H1 (cell line): ENCODE measurements at regions not wholly inside any gene's neighbourhood (a gene's known extent, or its start where the extent isn't known, plus 50 kb on each side); places are given as distances from the start of the nearest gene placed in this dataset.

Experiments
- CTCF ChIA-PET: fragments of 300-600 bp; sonication (Branson Sonifier 250); formaldehyde crosslinking; loops from one replicate; lab custom pipeline; 2021; ENCODE audit not compliant: partially characterized antibody; lab: Charles Lee
- POLR2A ChIA-PET: fragments of 300-600 bp; sonication (Branson Sonifier 250); formaldehyde crosslinking; loops from one replicate; lab custom pipeline; 2021; ENCODE audit warnings: inconsistent platforms; ENCODE audit not compliant: partially characterized antibody; lab: Charles Lee
- DNase-seq, 2 experiments: peaks; one replicate each; pipeline versions ENCODE4 v3.0.0 to v3.0.0-alpha.2; 2010 to 2022; ENCODE audit warnings: low spot score in 2 of 2, low read depth in 1 of 2, mixed read lengths in 1 of 2
- FAIRE-seq: peaks from 2 replicates; lab custom pipeline; 2011; peaks lifted over from hg19 to GRCh38; lab: Jason Lieb, UNC
- H2AFZ ChIP-seq: 2 replicates; pipeline ENCODE4 v1.8.1; 2012; ENCODE audit warnings: low read length, inconsistent platforms
- H2AK5ac ChIP-seq: 2 replicates; pipeline ENCODE4 v1.6.1; 2013; ENCODE audit warnings: low read depth, low read length
- H2BK120ac ChIP-seq: replicated peaks from 2 replicates; pipeline ENCODE3; 2013; ENCODE audit warnings: low read depth, low read length, inconsistent platforms
- H2BK12ac ChIP-seq: 2 replicates; pipeline ENCODE4 v1.6.1; 2013; ENCODE audit warnings: low read depth, low read length
- H2BK15ac ChIP-seq: 2 replicates; pipeline ENCODE4 v1.6.1; 2013; ENCODE audit warnings: low read length
- H2BK20ac ChIP-seq: 2 replicates; pipeline ENCODE4 v1.6.1; 2013; ENCODE audit warnings: low read length
- H2BK5ac ChIP-seq: 2 replicates; pipeline ENCODE4 v1.6.1; 2013; ENCODE audit warnings: low read depth, low read length
- H3K14ac ChIP-seq: 2 replicates; pipeline ENCODE4 v1.6.1; 2013; ENCODE audit warnings: inconsistent platforms; ENCODE audit not compliant: insufficient read length
- H3K18ac ChIP-seq: 2 replicates; pipeline ENCODE4 v1.6.1; 2013; ENCODE audit warnings: low read length; ENCODE audit errors: extremely low read depth
- H3K23ac ChIP-seq: 2 replicates; pipeline ENCODE4 v1.6.1; 2013; ENCODE audit warnings: inconsistent platforms; ENCODE audit not compliant: insufficient read length
- H3K23me2 ChIP-seq: 2 replicates; pipeline ENCODE4 v1.6.1; 2013; ENCODE audit warnings: low read depth, low read length
- H3K27ac ChIP-seq: 2 replicates; pipeline ENCODE4 v1.6.1; 2011; ENCODE audit warnings: low read depth, low read length, inconsistent platforms
- H3K27me3 ChIP-seq, 4 experiments: replicated peaks in 1 of 4; 1 replicate in 1 of 4; 2 replicates in 3 of 4; pipeline versions ENCODE4 v1.6.1 to v1.8.1; 2011 to 2013; ENCODE audit warnings: low read length in 3 of 4, mild to moderate bottlenecking in 3 of 4, inconsistent platforms in 2 of 4, mixed read lengths in 2 of 4, moderate library complexity in 1 of 4; ENCODE audit not compliant: control insufficient read depth in 3 of 4, insufficient read depth in 3 of 4; ENCODE audit errors: extremely low read depth in 1 of 4
- H3K36me3 ChIP-seq, 4 experiments: 2 replicates each; pipeline versions ENCODE4 v1.6.1 to v1.8.1; 2011 to 2013; ENCODE audit warnings: mild to moderate bottlenecking in 4 of 4, low read length in 3 of 4, moderate library complexity in 2 of 4, control low read depth in 1 of 4, inconsistent platforms in 1 of 4; ENCODE audit not compliant: insufficient read depth in 4 of 4, control insufficient read depth in 2 of 4
- H3K4ac ChIP-seq: replicated peaks from 2 replicates; pipeline ENCODE3; 2013; ENCODE audit warnings: low read length, low read depth, mixed read lengths, inconsistent platforms; ENCODE audit not compliant: insufficient read length
- H3K4me1 ChIP-seq, 4 experiments: replicated peaks in 1 of 4; 1 replicate in 1 of 4; 2 replicates in 3 of 4; pipeline versions ENCODE4 v1.6.1 to v1.8.1; 2011 to 2013; ENCODE audit warnings: low read length in 3 of 4, inconsistent platforms in 2 of 4, mixed read lengths in 1 of 4; ENCODE audit not compliant: insufficient read depth in 4 of 4, control insufficient read depth in 3 of 4
- H3K4me2 ChIP-seq, 2 experiments: 2 replicates each; pipeline versions ENCODE4 v1.6.1 to v1.8.1; 2011 to 2013; ENCODE audit warnings: low read depth in 2 of 2, low read length in 2 of 2, control low read depth in 1 of 2, inconsistent platforms in 1 of 2, mild to moderate bottlenecking in 1 of 2; ENCODE audit not compliant: insufficient read depth in 1 of 2
- H3K4me3 ChIP-seq, 4 experiments: fragments of 200-600, 300-600 bp in 1 of 4; sonication (generic), shearing (Covaris generic), sonication (Bioruptor Twin) in 1 of 4; 2 replicates each; pipeline versions ENCODE4 v1.5.1 to v1.8.1; 2011 to 2016; ENCODE audit warnings: low read length in 4 of 4, low read depth in 3 of 4, control low read depth in 2 of 4, inconsistent platforms in 2 of 4, mild to moderate bottlenecking in 2 of 4, mixed read lengths in 1 of 4, moderate library complexity in 1 of 4; ENCODE audit not compliant: insufficient read depth in 2 of 4; ENCODE audit errors: extremely low read depth in 1 of 4
- H3K56ac ChIP-seq: replicated peaks from 2 replicates; pipeline ENCODE3; 2013; ENCODE audit warnings: low read depth, mild to moderate bottlenecking, mixed read lengths, low read length, inconsistent platforms; ENCODE audit not compliant: insufficient read length
- H3K79me1 ChIP-seq: 2 replicates; pipeline ENCODE4 v1.6.1; 2013; ENCODE audit warnings: low read depth, low read length, control low read depth
- H3K79me2 ChIP-seq, 2 experiments: 2 replicates each; pipeline versions ENCODE4 v1.6.1 to v1.8.1; 2012 to 2013; ENCODE audit warnings: low read length in 2 of 2, mild to moderate bottlenecking in 2 of 2, inconsistent platforms in 1 of 2; ENCODE audit not compliant: insufficient read depth in 2 of 2, control insufficient read depth in 1 of 2
- H3K9ac ChIP-seq, 4 experiments: replicated peaks in 1 of 4; 1 replicate in 1 of 4; 2 replicates in 3 of 4; pipeline versions ENCODE4 v1.6.1 to v1.8.1; 2011 to 2013; ENCODE audit warnings: low read depth in 3 of 4, low read length in 3 of 4, control low read depth in 2 of 4, mild to moderate bottlenecking in 2 of 4, moderate library complexity in 2 of 4, inconsistent platforms in 1 of 4; ENCODE audit errors: extremely low read depth in 1 of 4
- H3K9me3 ChIP-seq, 2 experiments: 2 replicates each; pipeline versions ENCODE4 v1.6.1 to v1.8.1; 2012 to 2013; ENCODE audit warnings: mild to moderate bottlenecking in 2 of 2, moderate library complexity in 2 of 2, control low read depth in 1 of 2, inconsistent platforms in 1 of 2, low read depth in 1 of 2, low read length in 1 of 2, mixed read lengths in 1 of 2; ENCODE audit not compliant: insufficient read depth in 2 of 2
- H4K20me1 ChIP-seq, 2 experiments: replicated peaks in 1 of 2; 2 replicates each; pipeline versions ENCODE3 to v1.8.1; 2011 to 2013; ENCODE audit warnings: inconsistent platforms in 2 of 2, low read length in 2 of 2, mild to moderate bottlenecking in 1 of 2; ENCODE audit not compliant: insufficient read depth in 2 of 2, control insufficient read depth in 1 of 2
- H4K5ac ChIP-seq: 2 replicates; pipeline ENCODE4 v1.6.1; 2013; ENCODE audit warnings: low read length, low read depth, mixed read lengths, inconsistent platforms; ENCODE audit not compliant: insufficient read length
- H4K8ac ChIP-seq: 2 replicates; pipeline ENCODE4 v1.8.0; 2013; ENCODE audit warnings: mild to moderate bottlenecking, moderate library complexity, low read length, inconsistent platforms; ENCODE audit not compliant: insufficient read depth; ENCODE audit errors: extremely low read depth
- H4K91ac ChIP-seq: replicated peaks from 2 replicates; pipeline ENCODE3; 2013; ENCODE audit warnings: low read length, mixed read lengths, inconsistent platforms; ENCODE audit not compliant: insufficient read length
- ATF3 ChIP-seq: IDR thresholded peaks from 2 replicates; pipeline ENCODE4 v1.6.1; 2011; ENCODE audit warnings: low read depth, mild to moderate bottlenecking, low read length; ENCODE audit not compliant: insufficient read depth
- CEBPB ChIP-seq: IDR thresholded peaks from 2 replicates; pipeline ENCODE4 v1.6.1; 2012; ENCODE audit warnings: low read depth, low read length
- POU5F1 ChIP-seq: IDR thresholded peaks from 2 replicates; pipeline ENCODE4 v1.6.1; 2011; ENCODE audit warnings: low read depth, mild to moderate bottlenecking, low read length, moderate library complexity
- RFX5 ChIP-seq: IDR thresholded peaks from 2 replicates; pipeline ENCODE4 v1.6.1; 2011; ENCODE audit warnings: low read depth, low read length, improper control_type of control experiment, borderline replicate concordance
- TAF1 ChIP-seq: IDR thresholded peaks from 2 replicates; pipeline ENCODE4 v1.6.1; 2011; ENCODE audit warnings: mild to moderate bottlenecking, low read depth, low read length
- TBP ChIP-seq: IDR thresholded peaks from 2 replicates; pipeline ENCODE4 v1.6.1; 2011; ENCODE audit warnings: low read depth, low read length, improper control_type of control experiment
- WGBS, 2 experiments: shearing (Covaris generic) in 1 of 2; methylation state at CpG; one replicate each; pipeline versions ENCODE4 v1.1.6 to v1.1.7; 2013 to 2015; ENCODE audit warnings: low lambda C conversion rate in 2 of 2, mixed read lengths in 2 of 2, inconsistent platforms in 1 of 2, low coverage in 1 of 2, missing lambda C conversion rate in 1 of 2; ENCODE audit not compliant: insufficient replicate concordance in 2 of 2, insufficient coverage in 1 of 2, insufficient read length in 1 of 2; ENCODE audit errors: extremely low coverage in 1 of 2, missing lambda C conversion rate in 1 of 2; 5-methylcytosine and 5-hydroxymethylcytosine counted together

GRCh38 chr3:66144568-66145407 is 76.0 kb upstream of the SLC25A26 start:
- H3K27ac ChIP-seq, result no peak overlapping the region
- no peak overlapping the region for H2BK5ac ChIP-seq
- H3K23me2 ChIP-seq, result no peaks in the 10 kb centered on the region
- no peak for TF ChIP-seq TBP
- TF ChIP-seq POU5F1, result no peak
- no peak for TF ChIP-seq RFX5
- no peak for TF ChIP-seq CEBPB
- no peak for TF ChIP-seq TAF1
- TF ChIP-seq ATF3, result no peak
- H3K27me3 ChIP-seq, result no peaks in the 10 kb centered on the region
- no peak overlapping the region for H3K9ac ChIP-seq
- H4K5ac ChIP-seq, result no peak overlapping the region
- no peak overlapping the region for H3K56ac ChIP-seq
- no peak overlapping the region for H2BK120ac ChIP-seq
- WGBS, 2 experiments, result 84% methylated on average over 7 of the region's 7 CpGs; no CpG with 5 or more reads in 1 of the 2 experiments
- H2BK12ac ChIP-seq, result no peak overlapping the region
- no peak overlapping the region for H3K18ac ChIP-seq
- no peak for DNase-seq
- no peak for FAIRE-seq
- H3K4me2 ChIP-seq, result no peak overlapping the region
- H4K8ac ChIP-seq, result no peak overlapping the region
- no peak overlapping the region for H3K14ac ChIP-seq
- H4K91ac ChIP-seq, result no peak overlapping the region
- no peaks in the 10 kb centered on the region for H3K36me3 ChIP-seq
- no peak overlapping the region for H2BK15ac ChIP-seq
- H3K4me3 ChIP-seq, result no peak overlapping the region
- H2AK5ac ChIP-seq, result no peak overlapping the region
- no peaks in the 10 kb centered on the region for H3K79me2 ChIP-seq
- no peaks in the 10 kb centered on the region for H4K20me1 ChIP-seq
- H3K79me1 ChIP-seq, result no peaks in the 10 kb centered on the region
- no peak overlapping the region for H2BK20ac ChIP-seq
- H3K4ac ChIP-seq, result no peak overlapping the region
- H2AFZ ChIP-seq, result no peak overlapping the region
- no peaks in the 10 kb centered on the region for H3K9me3 ChIP-seq
- ChIA-PET POLR2A (no interaction called here), CTCF (interaction anchor here (1.2 to 2.1 kb wide), 2 partner anchors 12 to 107 kb away, joined by 3 to 6 read pairs; no protein-coding TSS in a partner anchor)
- no peaks in the 10 kb centered on the region for H3K4me1 ChIP-seq
- no peak overlapping the region for H3K23ac ChIP-seq
